HG03108 (cell line): ENCODE measurements at regions not wholly inside any gene's neighbourhood (a gene's known extent, or its start where the extent isn't known, plus 50 kb on each side); places are given as distances from the start of the nearest gene placed in this dataset.

Experiments used
- ATAC-seq: cut with Tn5 transposase; IDR thresholded peaks from one replicate; pipeline ENCODE4 v1.9.1; 2021; ENCODE audit warnings: moderate library complexity; ENCODE audit not compliant: unreplicated experiment

- ATAC-seq: no peak
These were observed 576.5 kb upstream of the PLXNA2 start for GRCh38 chr1:208820580-208821212.

DNA sequence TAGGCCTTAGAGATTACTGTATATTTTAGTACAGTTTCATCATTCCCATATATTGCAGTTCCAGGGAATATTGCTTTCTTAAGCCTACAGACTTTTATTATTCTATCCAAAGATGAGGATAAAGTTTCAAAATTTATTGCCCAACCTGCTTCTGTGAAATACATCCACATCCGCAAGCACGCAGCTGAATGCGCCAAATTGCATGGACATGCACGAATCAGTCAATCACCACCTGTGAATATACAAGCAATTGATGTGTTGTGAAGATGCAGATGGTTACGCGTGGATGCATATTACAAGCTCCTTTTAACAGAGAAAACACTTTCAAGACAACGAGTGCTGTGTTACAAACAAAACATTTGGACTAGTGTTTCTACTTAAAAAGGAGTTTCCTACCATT lies 577.8 kb upstream of the PLXNA2 start:
- ATAC-seq: no peak

DNA sequence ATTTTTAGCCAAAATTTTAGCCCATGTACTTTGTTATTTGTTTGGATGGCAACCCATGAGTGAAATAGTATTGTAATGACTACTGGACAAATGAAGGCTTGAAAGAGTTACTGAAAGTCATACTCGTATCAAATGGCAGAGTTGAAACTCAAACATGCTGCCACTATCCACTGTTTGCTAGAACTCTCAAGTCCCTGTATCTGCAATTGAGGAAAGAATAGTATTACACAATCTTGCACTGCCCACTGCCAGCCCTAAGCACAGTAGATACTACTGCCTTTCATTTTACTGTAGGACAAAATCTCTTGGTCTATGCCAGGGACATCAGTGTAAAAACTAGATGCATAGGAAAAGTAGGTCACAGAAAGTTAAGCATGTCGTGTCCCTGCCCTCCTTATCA lies 581.1 kb upstream of the PLXNA2 start:
- ATAC-seq: no peak

DNA sequence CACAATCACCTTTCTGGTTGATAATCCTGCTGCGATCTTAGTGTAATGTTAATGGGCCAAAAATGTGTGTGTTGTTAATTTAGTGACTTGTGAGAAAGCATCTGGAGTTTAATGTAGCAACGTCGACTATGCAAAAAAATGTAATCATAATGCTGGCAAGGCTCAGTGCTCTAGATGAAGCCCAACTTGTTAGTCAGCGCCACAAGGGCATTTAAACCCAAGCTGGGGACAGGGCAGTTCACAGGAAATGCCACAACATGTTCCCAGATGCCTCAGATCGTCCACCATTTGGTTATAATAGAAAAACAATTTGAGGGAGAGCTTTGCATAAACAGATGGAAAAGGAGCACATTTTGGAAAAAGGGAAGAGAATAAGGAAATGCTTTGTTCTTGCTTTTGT lies 585.4 kb upstream of the PLXNA2 start:
- no peak for ATAC-seq

GRCh38 chr1:208834381-208835096 lies 590.4 kb upstream of the PLXNA2 start:
- ATAC-seq: no peak

DNA sequence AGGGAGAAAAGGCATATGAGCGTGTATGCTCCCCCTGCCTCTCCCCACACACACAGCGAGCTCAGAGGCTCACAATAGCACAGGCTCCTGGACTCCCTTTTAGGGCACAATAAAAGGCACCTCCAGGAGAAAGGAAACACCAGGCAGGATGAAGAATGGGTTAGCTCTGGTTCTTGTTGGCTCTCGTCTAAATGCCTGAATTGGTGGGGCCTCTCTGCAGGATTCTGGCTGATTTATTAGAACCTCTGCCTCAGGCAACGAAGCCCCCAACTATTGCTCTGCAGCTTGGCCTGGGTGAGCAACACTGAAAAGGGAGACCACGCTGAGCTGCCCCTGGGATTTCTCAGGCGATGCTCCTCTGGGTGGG lies 590.9 kb upstream of the PLXNA2 start:
- ATAC-seq: no peak

GRCh38 chr1:208835781-208836180 lies 591.6 kb upstream of the PLXNA2 start:
- no peak for ATAC-seq

DNA sequence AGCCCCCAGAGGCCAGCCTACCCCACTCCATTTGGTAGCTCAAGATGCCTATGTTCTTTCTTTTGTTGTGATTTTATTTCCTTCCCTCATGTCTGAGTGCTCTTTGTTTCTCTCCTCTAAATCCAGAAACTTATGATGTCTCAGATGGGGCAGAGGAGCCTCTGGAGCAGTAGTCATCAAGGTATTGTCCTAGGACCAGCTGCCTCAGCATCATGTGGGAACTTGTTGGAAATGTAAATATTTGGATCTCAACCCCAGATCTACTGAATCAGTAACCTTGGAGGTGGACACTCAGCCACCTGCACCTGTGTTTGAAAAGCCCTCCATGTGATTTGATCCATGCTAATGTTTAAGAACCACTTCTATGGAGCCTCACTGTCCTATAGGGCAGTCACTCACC lies 593.1 kb upstream of the PLXNA2 start:
- no peak for ATAC-seq

GRCh38 chr1:208841436-208841835 lies 597.3 kb upstream of the PLXNA2 start:
- ATAC-seq: no peak

- ATAC-seq: no peak
These were observed 598.3 kb upstream of the PLXNA2 start for GRCh38 chr1:208842451-208842850.

DNA sequence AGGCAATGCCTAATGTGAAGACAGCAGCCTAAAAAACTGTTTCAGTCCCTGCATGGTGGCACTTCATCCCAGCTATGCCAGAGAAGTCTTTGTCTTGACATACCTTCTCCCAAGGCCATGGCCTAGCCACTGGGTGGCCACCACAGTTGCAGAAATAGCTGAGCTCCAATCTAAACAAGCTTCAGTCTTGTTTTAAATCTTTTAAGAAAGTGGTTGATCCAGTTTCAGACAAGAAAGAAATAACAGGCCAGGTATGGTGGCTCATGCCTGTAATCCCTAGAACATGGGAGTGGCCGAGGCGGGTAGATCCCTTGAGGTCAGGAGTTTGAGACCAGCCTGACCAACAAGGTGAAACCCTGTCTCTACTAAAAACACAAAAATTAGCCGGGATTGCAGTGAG lies 600.0 kb upstream of the PLXNA2 start:
- no peak for ATAC-seq

DNA sequence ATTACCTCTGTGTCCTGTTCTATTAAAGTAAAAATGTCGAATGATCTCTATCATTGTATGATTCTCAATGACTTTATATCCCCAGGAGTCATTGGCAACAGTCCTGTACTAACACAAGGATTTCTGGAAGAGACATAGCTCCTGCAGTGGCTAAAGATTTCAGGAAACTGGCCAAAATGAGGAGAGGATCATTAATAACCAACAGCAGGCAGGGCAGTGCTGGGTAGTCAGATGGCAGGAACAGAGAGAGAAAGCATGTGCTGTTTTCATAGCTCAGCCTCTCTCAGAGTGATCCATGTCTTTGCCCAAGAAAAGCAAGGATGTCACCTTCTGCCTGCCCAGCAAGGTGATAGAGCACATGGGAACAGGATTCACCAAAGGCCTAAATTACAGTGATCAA lies 604.7 kb upstream of the PLXNA2 start:
- ATAC-seq: no peak

- no peak for ATAC-seq
These were observed 606.3 kb upstream of the PLXNA2 start for GRCh38 chr1:208850442-208850841.

DNA sequence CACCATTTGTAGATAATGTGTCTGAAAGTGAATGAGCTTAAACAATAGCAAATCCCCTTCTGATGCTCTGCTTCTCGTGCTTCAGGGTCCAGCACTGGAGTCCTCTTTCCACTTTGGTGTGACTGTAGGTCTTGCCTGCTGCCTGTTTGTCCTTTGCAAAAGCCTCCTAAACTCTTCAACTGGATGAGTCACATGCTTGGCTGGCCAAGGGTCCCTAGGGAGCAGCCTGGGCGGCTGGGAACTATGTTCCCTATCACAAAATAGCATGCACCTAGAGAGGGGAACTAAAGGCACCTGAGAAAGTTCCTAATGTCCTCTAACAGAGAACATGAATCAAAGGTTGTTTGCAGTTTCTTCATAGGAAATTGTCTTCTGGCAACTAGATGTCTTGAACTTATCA lies 607.2 kb upstream of the PLXNA2 start:
- no peak for ATAC-seq

DNA sequence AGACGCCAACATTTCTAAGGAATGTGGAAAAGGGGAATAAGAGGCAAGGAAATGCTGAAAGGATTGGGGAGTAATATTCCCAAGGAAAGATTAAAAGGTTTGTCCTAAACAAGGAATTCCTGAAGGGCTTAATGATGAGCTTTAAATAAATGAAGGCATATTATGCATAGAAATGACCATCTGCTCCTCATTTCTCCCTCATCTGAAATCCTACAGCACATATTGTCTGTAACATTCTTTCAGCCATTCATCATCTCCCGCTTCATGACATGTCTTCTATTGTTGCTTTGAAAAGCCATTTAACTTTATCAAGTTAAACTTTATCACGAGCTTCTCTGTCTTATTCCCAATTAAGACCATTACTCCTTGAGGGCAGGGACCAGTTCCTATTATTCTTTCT lies 608.7 kb upstream of the PLXNA2 start:
- no peak for ATAC-seq

GRCh38 chr1:208855403-208855802 lies 611.2 kb upstream of the PLXNA2 start:
- ATAC-seq: peak; percentile 81

- no peak for ATAC-seq
These were observed 613.3 kb upstream of the PLXNA2 start for GRCh38 chr1:208857465-208857864.

- ATAC-seq: no peak
These were observed 614.6 kb upstream of the PLXNA2 start for GRCh38 chr1:208858738-208859137.

GRCh38 chr1:208864366-208864965 lies 620.3 kb upstream of the PLXNA2 start:
- no peak for ATAC-seq

DNA sequence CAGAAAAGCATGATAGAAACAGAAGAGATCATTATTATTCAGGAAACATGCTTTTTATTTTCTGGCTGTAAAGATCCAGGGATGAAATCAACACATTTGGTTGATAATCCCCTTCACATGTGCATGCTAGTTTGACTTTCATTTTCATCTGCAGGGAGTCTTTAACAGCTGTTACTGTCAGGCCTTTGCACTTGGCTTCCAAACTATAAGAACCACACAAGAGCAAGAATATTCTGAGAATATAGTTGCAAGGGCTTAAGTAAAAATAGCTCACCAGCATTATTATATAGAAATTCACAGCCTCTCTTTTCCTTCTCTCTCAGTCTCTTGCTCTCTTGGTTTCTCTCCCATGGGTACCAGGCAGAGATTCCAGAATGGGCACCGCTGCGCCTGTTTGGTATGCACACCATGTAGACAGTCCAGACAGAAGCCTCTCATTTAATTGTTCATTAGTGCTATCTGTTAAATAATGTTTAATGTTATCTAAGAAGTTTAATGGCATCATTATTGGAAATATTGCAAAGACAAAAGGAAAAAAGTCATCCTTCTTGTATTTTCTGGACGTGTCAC lies 622.3 kb upstream of the PLXNA2 start:
- ATAC-seq: no peak

- ATAC-seq: no peak
These were observed 624.4 kb upstream of the PLXNA2 start for GRCh38 chr1:208868554-208868953.

DNA sequence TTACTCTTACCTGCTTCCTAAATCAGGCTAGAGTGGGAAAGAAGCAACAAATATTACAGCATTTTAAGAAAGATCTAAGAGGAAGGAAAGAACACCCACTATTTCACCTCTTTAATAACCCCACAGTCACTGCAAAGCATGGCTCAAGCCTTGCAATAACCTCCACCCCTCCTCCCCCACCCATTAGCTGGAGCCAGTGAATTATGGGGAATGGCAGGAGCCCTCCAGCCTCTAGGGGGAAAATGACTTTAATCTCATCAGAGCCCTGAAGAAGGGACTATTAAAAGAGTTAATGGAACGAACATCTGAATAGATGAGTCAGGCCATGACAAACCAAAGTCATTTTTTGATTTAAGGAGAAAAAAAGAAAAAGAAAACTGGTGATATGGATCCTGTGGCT lies 630.7 kb upstream of the PLXNA2 start:
- ATAC-seq: no peak
